GM23248 (cell line): ENCODE measurements at regions not wholly inside any gene's neighbourhood (a gene's known extent, or its start where the extent isn't known, plus 50 kb on each side); places are given as distances from the start of the nearest gene placed in this dataset.

Experiments
- DNase-seq: peaks from one replicate; pipeline ENCODE4 v3.0.0-alpha.2; 2015
- H2AFZ ChIP-seq: fragments of 200-600 bp; sonication (generic); 2 replicates; pipeline ENCODE4 v1.6.1; 2016; ENCODE audit warnings: antibody characterized with exemption
- H3F3A ChIP-seq: fragments of 200-600 bp; sonication (generic); 2 replicates; pipeline ENCODE4 v1.6.1; 2016; ENCODE audit warnings: mild to moderate bottlenecking, antibody characterized with exemption, mixed run types; ENCODE audit not compliant: insufficient read depth
- H3K27ac ChIP-seq: fragments of 200-600 bp; sonication (generic); 2 replicates; pipeline ENCODE4 v1.5.1; 2016; ENCODE audit warnings: mild to moderate bottlenecking
- H3K27me3 ChIP-seq: fragments of 200-600 bp; sonication (generic); replicated peaks from 2 replicates; pipeline ENCODE4 v1.6.1; 2016; ENCODE audit warnings: mild to moderate bottlenecking; ENCODE audit not compliant: insufficient read depth
- H3K36me3 ChIP-seq: fragments of 200-600 bp; sonication (generic); 2 replicates; pipeline ENCODE4 v1.6.1; 2016; ENCODE audit warnings: low read depth, mild to moderate bottlenecking
- H3K4me1 ChIP-seq: fragments of 200-600 bp; sonication (generic); 2 replicates; pipeline ENCODE4 v1.6.1; 2016; ENCODE audit warnings: mild to moderate bottlenecking; ENCODE audit not compliant: insufficient read depth
- H3K4me2 ChIP-seq: fragments of 200-600 bp; sonication (generic); one replicate; pipeline ENCODE4 v1.6.1; 2016; ENCODE audit warnings: mild to moderate bottlenecking; ENCODE audit not compliant: unreplicated experiment
- H3K4me3 ChIP-seq: fragments of 200-600 bp; sonication (generic); 2 replicates; pipeline ENCODE4 v1.5.1; 2016; ENCODE audit warnings: mild to moderate bottlenecking
- H3K79me2 ChIP-seq: fragments of 200-600 bp; sonication (generic); 2 replicates; pipeline ENCODE4 v1.6.1; 2016; ENCODE audit warnings: mild to moderate bottlenecking; ENCODE audit not compliant: insufficient read depth
- H3K9ac ChIP-seq: fragments of 200-600 bp; sonication (generic); 2 replicates; pipeline ENCODE4 v1.6.1; 2016; ENCODE audit warnings: mild to moderate bottlenecking
- H3K9me2 ChIP-seq: fragments of 200-600 bp; sonication (generic); 2 replicates; pipeline ENCODE4 v1.6.1; 2016; ENCODE audit warnings: mixed run types, mild to moderate bottlenecking, moderate library complexity; ENCODE audit not compliant: insufficient read depth
- H3K9me3 ChIP-seq: fragments of 200-600 bp; sonication (generic); one replicate; pipeline ENCODE4 v1.6.1; 2017; ENCODE audit warnings: low read depth
- H4K20me1 ChIP-seq: fragments of 200-600 bp; sonication (generic); 2 replicates; pipeline ENCODE4 v1.6.0; 2016; ENCODE audit not compliant: insufficient read depth
- EZH2 ChIP-seq: fragments of 200-600 bp; sonication (generic); IDR thresholded peaks from 2 replicates; pipeline ENCODE4 v1.6.1; 2018; ENCODE audit warnings: antibody characterized with exemption, mild to moderate bottlenecking; ENCODE audit not compliant: insufficient read depth, poor library complexity, severe bottlenecking
- EZH2phosphoT487 ChIP-seq: fragments of 200-600 bp; sonication (generic); IDR thresholded peaks from 2 replicates; pipeline ENCODE4 v1.6.1; 2018; ENCODE audit warnings: antibody characterized with exemption, moderate library complexity, mild to moderate bottlenecking, low read depth; ENCODE audit not compliant: insufficient read depth
- WGBS, 2 experiments: methylation state at CpG; one replicate each; pipeline ENCODE4 v1.1.6; 2015 to 2017; ENCODE audit warnings: low lambda C conversion rate in 2 of 2, low coverage in 1 of 2; ENCODE audit errors: missing lambda C conversion rate in 2 of 2; 5-methylcytosine and 5-hydroxymethylcytosine counted together
- in situ Hi-C: fragments of 300-500 bp; cut with MboI; formaldehyde crosslinking; loops from 2 replicates; pipeline ENCODE4 v1.15.0; 2020

GRCh38 chr5:153299891-153300290, 190.6 kb upstream of the GRIA1 start:
- in situ Hi-C loops = no loop called here
- no peak for DNase-seq
- 4 to 7% methylated on average over 4 of the region's 4 CpGs for whole genome bisulfite sequencing, 2 experiments

GRCh38 chr5:153308282-153308681, 182.2 kb upstream of the GRIA1 start:
- Histone ChIP-seq H3K4me2 (no peak overlapping the region), H3K9me3 (no peaks in the 10 kb centered on the region), H3K9me2 (no peaks in the 10 kb centered on the region), H3K79me2 (no peaks in the 10 kb centered on the region), H3K27ac (no peak overlapping the region), H4K20me1 (no peaks in the 10 kb centered on the region), H2AFZ (no peak overlapping the region), H3F3A (no peaks in the 10 kb centered on the region), H3K36me3 (no peaks in the 10 kb centered on the region), H3K4me3 (no peak overlapping the region), H3K4me1 (no peaks in the 10 kb centered on the region), H3K9ac (no peak overlapping the region), H3K27me3 (no peaks in the 10 kb centered on the region)
- 0% methylated on average over 1 of the region's 1 CpG for WGBS, 2 experiments
- in situ Hi-C loops = no loop called here
- TF ChIP-seq EZH2phosphoT487 = no peak
- TF ChIP-seq EZH2 = no peak
- no peak for DNase-seq

More at GRCh38 chr5:153299891-153300290, 190.6 kb upstream of the GRIA1 start:
- H3K9me3 ChIP-seq = no peaks in the 10 kb centered on the region
- no peak overlapping the region for H2AFZ ChIP-seq
- no peaks in the 10 kb centered on the region for H3K27me3 ChIP-seq
- H3K36me3 ChIP-seq = no peaks in the 10 kb centered on the region
- H3K4me3 ChIP-seq = no peak overlapping the region
- H3K27ac ChIP-seq = no peak overlapping the region
- H3K9me2 ChIP-seq = no peaks in the 10 kb centered on the region
- H3K4me2 ChIP-seq = no peak overlapping the region
- no peak overlapping the region for H3K9ac ChIP-seq
- no peaks in the 10 kb centered on the region for H4K20me1 ChIP-seq
- H3F3A ChIP-seq = no peaks in the 10 kb centered on the region
- no peaks in the 10 kb centered on the region for H3K79me2 ChIP-seq
- no peaks in the 10 kb centered on the region for H3K4me1 ChIP-seq
- TF ChIP-seq EZH2 (no peak), EZH2phosphoT487 (no peak)

- Histone ChIP-seq H3K9me2 (no peaks in the 10 kb centered on the region), H3K27me3 (no peaks in the 10 kb centered on the region), H3K36me3 (no peaks in the 10 kb centered on the region), H2AFZ (no peak overlapping the region), H4K20me1 (no peaks in the 10 kb centered on the region), H3K4me1 (no peaks in the 10 kb centered on the region), H3K27ac (no peak overlapping the region), H3K9ac (no peak overlapping the region), H3K9me3 (no peaks in the 10 kb centered on the region), H3K4me2 (no peak overlapping the region), H3K79me2 (no peaks in the 10 kb centered on the region), H3K4me3 (no peak overlapping the region), H3F3A (no peaks in the 10 kb centered on the region)
- no peak for TF ChIP-seq EZH2
- no peak for TF ChIP-seq EZH2phosphoT487
- WGBS, 2 experiments = 16 to 20% methylated on average over 4 of the region's 4 CpGs
- DNase-seq = no peak
- in situ Hi-C loops = no loop called here
Measured at GRCh38 chr5:153318556-153318955, 171.9 kb upstream of the GRIA1 start.

- Histone ChIP-seq H2AFZ (no peak overlapping the region), H3K4me1 (no peaks in the 10 kb centered on the region), H3K27ac (no peak overlapping the region), H3K9me2 (no peaks in the 10 kb centered on the region), H3K9ac (no peak overlapping the region), H3K27me3 (no peaks in the 10 kb centered on the region), H3K36me3 (no peaks in the 10 kb centered on the region), H3F3A (no peaks in the 10 kb centered on the region), H3K4me2 (no peak overlapping the region), H3K79me2 (no peaks in the 10 kb centered on the region), H3K9me3 (no peaks in the 10 kb centered on the region), H3K4me3 (no peak overlapping the region), H4K20me1 (no peaks in the 10 kb centered on the region)
- 42 to 50% methylated on average over 1 of the region's 1 CpG for WGBS, 2 experiments
- no peak for DNase-seq
- in situ Hi-C loops = no loop called here
- TF ChIP-seq EZH2phosphoT487 (no peak), EZH2 (no peak)
Measured at GRCh38 chr5:153321478-153321877, 169.0 kb upstream of the GRIA1 start.

- no peaks in the 10 kb centered on the region for H3K9me2 ChIP-seq
- no peak overlapping the region for H3K27ac ChIP-seq
- no peak overlapping the region for H3K4me2 ChIP-seq
- WGBS, 2 experiments = 21 to 22% methylated on average over 3 of the region's 3 CpGs
- in situ Hi-C loops = no loop called here
- no peaks in the 10 kb centered on the region for H3K27me3 ChIP-seq
- TF ChIP-seq EZH2phosphoT487 (no peak), EZH2 (no peak)
- H3K36me3 ChIP-seq = no peaks in the 10 kb centered on the region
- H3K4me1 ChIP-seq = no peaks in the 10 kb centered on the region
- H3K9me3 ChIP-seq = no peaks in the 10 kb centered on the region
- no peak for DNase-seq
- no peaks in the 10 kb centered on the region for H4K20me1 ChIP-seq
- no peaks in the 10 kb centered on the region for H3K79me2 ChIP-seq
- H2AFZ ChIP-seq = no peak overlapping the region
- H3K9ac ChIP-seq = no peak overlapping the region
- no peaks in the 10 kb centered on the region for H3F3A ChIP-seq
- H3K4me3 ChIP-seq = no peak overlapping the region
Measured at GRCh38 chr5:153340139-153340538, 150.3 kb upstream of the GRIA1 start.
